Suprapubic skin (tissue), 4 donors: ENCODE measurements at regions not wholly inside any gene's neighbourhood (a gene's known extent, or its start where the extent isn't known, plus 50 kb on each side); places are given as distances from the start of the nearest gene placed in this dataset.

ENCODE experiments used
- EP300 ChIP-seq: sonication (generic); formaldehyde crosslinking; IDR thresholded peaks from one replicate; pipeline ENCODE4 v1.6.1; 2017; ENCODE audit warnings: antibody characterized with exemption
- POLR2A ChIP-seq, 2 donors: fragments of 450-650 bp; IDR thresholded peaks; one replicate each; pipeline ENCODE4 v1.6.1; 2017; ENCODE audit warnings: antibody characterized with exemption in 2 of 2, mild to moderate bottlenecking in 2 of 2, moderate library complexity in 2 of 2
- POLR2AphosphoS5 ChIP-seq, 3 donors: sonication (generic); formaldehyde crosslinking; IDR thresholded peaks; one replicate each; pipeline ENCODE4 v1.6.1; 2017; ENCODE audit warnings: antibody characterized with exemption in 3 of 3
- TF ChIP-seq, protein P1 (sequence below), 2 donors: fragments of 200-600 bp in 1 of 2; fragments of 450-650 bp in 1 of 2; sonication (generic) in 1 of 2; IDR thresholded peaks; one replicate each; pipeline ENCODE4 v1.5.1; 2016 to 2019; ENCODE audit warnings: antibody characterized with exemption in 2 of 2, mild to moderate bottlenecking in 1 of 2, moderate library complexity in 1 of 2

DNA sequence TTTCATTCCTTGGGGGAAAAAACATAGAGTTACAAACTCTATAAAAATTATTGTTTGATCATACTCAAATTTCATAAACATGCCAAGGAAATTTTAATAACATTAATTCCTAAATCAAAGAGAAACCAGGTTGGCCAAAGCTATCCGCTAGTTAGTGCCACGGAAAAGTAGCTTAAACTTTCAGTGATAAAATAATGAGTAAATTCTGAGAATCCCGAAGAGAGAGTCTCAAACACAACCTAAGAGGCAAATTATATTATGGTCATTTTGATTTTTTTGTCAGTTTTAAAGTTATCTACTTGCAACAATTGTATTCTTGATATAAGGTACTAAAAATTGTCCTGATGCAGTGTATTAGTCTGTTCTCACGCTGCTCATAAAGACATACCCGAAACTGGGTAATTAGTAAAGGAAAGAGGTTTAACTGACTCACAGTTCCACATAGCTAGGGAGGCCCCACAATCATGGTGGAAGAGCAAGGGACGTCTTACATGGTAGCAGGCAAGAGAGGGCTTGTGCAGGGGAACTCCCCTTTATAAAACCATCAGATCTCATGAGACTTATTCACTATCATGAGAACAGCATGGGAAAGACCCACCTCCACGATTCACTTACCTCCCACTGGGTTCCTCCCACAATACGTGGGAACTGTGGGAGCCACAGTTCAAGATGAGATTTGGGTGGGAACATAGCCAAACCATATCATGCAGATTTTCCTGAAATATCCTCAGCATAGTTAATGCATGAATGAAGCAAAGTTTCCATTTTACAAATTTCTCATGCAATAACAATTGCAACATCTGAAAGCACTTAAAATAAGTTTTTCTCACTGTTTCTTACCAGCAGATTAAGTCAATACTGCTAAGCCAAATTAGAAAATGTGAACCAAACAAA is 205.9 kb upstream of the STK17B start:
- TF ChIP-seq POLR2AphosphoS5 (IDR thresholded peaks at IDR 0.05) = no peak
- TF ChIP-seq POLR2A (IDR thresholded peaks at IDR 0.05) = no peak
- TF ChIP-seq, protein P1, sequence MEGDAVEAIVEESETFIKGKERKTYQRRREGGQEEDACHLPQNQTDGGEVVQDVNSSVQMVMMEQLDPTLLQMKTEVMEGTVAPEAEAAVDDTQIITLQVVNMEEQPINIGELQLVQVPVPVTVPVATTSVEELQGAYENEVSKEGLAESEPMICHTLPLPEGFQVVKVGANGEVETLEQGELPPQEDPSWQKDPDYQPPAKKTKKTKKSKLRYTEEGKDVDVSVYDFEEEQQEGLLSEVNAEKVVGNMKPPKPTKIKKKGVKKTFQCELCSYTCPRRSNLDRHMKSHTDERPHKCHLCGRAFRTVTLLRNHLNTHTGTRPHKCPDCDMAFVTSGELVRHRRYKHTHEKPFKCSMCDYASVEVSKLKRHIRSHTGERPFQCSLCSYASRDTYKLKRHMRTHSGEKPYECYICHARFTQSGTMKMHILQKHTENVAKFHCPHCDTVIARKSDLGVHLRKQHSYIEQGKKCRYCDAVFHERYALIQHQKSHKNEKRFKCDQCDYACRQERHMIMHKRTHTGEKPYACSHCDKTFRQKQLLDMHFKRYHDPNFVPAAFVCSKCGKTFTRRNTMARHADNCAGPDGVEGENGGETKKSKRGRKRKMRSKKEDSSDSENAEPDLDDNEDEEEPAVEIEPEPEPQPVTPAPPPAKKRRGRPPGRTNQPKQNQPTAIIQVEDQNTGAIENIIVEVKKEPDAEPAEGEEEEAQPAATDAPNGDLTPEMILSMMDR (IDR thresholded peaks at IDR 0.05) = no peak
- no peak for TF ChIP-seq EP300
